HG02840 (cell line): ENCODE measurements at regions not wholly inside any gene's neighbourhood (a gene's known extent, or its start where the extent isn't known, plus 50 kb on each side); places are given as distances from the start of the nearest gene placed in this dataset.
"Not testable (repeated sequence)": the region's sequence is repeated elsewhere in the genome, so short reads cannot be mapped to it uniquely, and the experiment has no call there.

Source experiments
- ATAC-seq: cut with Tn5 transposase; IDR thresholded peaks from one replicate; pipeline ENCODE4 v1.9.1; 2021; ENCODE audit warnings: mild to moderate bottlenecking, moderate library complexity, moderate number of reproducible peaks; ENCODE audit not compliant: unreplicated experiment, low FRiP score

DNA sequence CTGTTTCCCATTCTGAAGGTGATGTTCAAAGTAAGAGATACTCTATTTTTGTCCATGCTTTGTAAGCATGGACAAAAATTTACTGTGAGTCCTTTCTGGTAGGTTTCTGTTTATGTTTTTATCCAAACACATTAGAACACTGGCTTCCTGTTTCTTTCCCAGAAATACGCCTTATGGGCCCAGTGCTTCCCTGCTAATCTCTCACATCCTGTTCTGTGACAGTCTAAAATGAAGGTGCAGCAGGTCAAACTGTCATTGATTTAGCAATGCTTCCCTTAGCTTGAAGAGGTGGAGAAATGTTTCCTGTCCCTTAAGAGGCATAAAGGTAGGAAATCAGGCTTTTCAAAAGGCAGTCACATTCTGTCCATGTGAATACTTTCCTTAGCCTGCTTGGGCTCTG, 305.6 kb downstream of the RPS29 start:
- ATAC-seq = no peak

DNA sequence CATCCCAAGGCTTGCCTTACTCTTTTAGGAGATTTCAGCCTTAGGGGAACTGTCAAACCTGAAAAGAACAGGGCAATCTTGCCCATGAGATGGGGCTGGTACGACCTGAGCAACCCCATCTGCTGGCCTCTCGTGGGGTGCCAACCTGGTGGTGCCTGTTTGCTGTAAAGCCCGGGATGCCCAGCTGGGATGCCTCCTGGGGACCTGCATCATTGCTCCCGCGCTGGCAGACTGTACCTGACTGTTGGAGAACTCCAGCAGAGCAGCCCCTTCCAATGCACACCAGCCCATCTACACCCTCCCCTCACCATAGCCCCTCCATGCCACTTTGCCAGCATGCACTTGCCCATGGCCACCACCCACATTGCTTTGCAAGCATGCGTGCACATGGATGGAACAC, 335.7 kb downstream of the RPS29 start:
- ATAC-seq = no peak

DNA sequence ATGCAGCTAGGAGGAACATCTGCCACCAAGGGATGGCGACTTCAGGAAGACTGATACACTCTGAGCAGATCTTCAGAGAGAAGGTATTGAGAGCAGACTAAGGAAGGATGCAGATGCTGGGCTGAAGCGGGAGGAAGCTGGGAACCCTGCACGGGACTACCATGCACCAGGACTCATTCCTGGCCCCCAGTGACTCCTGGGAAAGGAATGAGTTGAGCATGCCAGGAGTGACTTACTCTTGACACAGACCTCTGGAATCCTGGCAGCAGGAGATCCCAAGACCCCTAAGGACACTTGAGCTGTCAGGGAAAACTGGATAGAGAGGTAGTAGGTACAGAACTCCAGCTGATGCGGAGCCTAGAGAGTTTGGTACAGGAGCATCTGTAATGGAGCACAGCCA, 336.1 kb downstream of the RPS29 start:
- no peak for ATAC-seq

DNA sequence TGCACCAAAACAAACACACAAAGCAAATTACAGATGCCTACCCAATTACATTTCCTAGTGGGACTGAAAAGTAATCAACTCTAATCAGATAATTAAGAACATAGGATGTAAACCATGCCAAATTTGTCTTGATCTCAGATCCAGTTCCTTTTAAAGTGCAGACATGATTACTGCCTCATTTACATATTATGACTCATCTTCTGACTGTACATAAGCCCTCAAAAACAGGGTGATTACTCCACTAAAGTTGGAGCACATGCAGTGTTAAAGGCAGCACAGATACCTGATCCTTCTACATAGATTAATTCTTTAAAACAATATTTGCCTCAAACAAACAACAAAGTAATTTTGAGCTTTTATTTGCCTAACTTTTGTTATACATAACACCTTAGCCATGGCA, 337.2 kb downstream of the RPS29 start:
- no peak for ATAC-seq

DNA sequence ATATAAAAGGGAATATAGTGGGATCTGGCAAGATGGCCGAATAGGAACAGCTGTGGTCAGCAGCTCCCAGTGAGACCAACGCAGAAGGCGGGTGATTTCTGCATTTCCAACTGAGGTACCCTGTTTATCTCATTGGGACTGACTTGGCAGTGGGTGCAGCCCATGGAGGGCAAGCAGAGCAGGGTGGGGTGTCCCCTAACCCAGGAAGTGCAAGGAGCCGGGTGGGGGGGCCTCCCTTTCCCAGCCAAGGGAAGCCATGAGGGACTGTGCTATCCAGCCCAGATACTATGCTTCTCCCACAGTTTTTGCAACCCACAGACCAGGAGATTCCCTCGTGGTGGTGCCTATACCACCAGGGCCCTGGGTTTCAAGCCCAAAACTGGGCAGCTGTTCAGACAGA, 342.4 kb downstream of the RPS29 start:
- ATAC-seq = not testable (repeated sequence)

DNA sequence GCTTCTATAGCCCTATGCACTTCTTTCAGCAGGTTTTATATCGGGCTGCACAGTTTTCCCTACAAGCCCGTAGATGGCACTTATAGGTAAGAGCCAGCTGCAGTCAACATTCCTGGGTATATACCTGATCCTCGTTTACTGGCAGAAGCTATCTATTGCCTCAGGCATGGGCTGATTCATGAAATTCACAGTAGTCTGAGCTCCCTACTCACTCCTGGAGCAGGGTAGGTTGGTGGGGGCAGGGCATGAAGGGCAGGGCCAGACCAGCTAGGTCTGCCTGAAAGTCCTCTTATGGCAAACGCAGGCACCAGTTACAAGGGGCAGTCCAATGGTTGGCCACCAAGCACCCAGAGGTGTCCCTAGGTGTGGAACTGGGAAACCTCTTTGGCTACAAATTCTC, 345.8 kb downstream of the RPS29 start:
- ATAC-seq = no peak

DNA sequence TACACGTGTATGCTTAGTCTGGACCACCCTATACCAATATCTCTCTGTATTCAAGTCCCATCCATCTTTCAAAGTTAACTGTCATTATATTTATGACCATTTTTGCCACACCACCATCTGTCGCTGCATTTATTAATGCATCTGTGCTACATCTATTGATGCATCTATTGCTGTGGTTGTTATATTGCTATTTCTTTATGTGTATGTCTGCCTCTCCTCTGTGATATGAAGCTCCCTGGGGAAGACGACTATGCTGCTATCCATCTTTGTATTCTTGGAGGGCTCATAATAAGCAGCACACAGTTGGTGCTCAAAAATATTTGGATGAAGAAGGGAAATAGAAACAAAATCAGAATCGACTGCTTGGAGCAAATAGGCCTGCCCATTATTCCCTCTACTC, 357.6 kb downstream of the RPS29 start:
- ATAC-seq = no peak

DNA sequence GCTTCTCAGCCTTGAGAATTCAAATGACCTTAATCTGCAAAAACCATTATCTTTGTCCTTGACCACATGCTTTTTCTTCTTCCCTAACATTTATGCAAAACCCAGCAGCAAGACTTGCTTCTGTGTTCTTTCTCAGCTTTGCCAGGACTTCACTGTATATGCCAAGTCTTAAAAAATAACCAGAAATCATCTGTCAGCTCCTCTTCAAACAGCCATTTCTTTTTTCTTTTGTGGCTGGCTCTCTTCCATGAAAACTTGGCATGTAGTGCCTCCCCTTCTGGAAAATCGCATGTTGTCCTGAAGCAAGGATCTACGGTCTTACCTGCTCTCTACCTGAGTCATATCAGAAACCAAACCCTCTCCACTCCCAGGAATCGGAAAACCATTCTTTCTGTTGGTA, 364.9 kb downstream of the RPS29 start:
- ATAC-seq = no peak

DNA sequence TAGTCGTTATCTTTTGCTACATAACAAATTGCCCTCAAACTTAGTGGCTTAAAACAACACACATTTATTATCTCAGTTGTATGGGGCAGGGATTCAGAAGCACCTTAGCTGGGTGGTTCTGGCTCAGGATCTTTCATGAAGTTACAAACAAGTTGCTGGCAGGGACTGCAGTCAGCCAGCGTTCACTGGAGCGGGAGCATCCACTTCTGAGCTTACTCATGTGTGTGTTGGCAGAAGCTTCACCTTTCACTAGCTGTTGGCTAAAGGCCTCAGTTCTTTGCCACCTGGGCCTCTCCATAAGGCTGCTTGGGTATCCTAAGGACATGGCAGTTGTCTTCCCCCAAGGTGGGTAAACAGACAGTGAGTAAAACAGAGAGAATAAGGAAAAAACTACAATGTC, 365.7 kb downstream of the RPS29 start:
- ATAC-seq = no peak

DNA sequence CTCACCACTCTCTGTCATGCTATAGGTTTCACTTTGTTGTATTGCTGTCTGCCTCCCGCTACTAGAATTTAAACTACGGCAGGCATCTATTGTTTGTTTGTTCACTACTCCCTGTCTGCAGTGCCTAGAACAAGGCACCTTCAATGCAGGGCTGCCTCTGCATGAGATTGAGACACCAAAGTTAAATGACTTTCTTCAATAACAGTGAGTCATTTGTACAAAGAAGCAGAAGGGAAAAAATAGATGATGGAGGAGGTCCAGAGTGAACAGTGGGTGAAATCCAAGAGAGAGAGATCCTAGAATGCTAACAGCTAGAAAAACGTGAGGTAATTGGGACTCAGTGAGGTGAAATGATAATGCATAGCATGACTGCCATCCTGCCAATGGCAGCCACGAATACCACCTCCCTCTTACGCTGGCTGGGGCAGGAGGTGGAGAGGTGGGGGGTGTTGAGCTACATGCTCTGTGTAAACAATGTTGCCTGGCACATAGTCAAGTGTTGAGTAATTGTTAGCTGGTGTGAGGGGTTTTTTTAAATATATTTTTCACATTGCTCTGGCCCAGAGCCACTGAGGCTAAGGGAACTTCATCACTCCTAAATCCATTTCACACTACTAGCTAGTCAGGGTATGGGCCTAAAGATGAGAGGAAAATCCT, 367.6 kb downstream of the RPS29 start:
- ATAC-seq = no peak

DNA sequence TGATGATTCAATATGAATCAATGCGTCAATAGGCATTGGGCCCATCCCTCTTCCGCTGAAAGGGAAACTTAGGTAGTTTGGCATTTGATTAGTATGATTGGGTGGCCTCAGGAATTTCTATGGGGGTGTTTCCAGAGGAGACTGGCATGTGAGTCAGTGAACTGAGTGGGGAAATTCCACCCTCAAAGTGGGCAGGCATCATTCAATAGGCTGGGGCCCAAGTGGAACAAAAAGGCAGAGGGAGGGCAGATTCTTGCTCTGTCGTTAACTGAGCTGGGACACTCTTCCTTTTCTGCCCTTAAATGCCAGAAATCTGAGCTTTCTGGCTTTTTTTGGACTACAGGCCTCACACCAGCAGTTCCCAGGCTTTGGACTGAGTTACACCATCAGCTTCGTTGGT, 373.5 kb downstream of the RPS29 start:
- no peak for ATAC-seq

DNA sequence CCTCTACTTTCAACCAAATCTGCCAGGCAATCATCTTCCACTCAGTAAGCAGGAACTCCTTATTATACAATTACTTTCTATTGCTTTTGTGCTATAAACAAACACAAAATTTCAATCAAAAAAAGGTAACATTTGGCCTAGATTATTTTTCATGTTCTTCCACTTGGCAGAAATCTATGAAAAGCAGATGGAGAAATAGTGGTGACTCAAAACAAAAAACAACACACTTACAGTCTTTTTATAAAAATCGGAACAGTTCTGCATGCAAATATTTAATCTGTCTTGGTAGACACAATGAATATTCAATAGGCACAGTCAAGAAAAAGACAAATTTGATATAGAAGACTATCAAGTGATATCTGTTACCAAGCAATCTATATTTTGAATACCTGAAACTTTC, 376.8 kb downstream of the RPS29 start:
- ATAC-seq = no peak

DNA sequence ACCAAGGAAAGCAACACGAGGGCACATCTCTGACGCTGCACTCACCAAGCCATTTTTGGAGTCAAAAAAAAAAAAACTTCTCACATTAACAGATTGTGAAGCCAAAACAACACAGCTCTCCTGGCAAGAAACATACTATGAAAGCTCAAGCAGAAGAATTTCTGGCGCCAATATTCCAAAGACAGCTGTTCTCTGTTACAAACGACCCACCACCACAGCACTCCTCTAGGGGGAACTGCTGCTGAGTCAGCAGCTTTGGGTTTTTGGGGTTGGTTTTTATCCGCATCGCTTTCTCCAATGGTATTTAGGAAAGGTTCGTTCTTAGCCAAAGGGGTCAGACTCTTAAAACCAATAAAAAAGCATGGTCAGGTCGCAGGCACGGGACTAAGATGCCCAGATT, 379.4 kb downstream of the RPS29 start:
- no peak for ATAC-seq

DNA sequence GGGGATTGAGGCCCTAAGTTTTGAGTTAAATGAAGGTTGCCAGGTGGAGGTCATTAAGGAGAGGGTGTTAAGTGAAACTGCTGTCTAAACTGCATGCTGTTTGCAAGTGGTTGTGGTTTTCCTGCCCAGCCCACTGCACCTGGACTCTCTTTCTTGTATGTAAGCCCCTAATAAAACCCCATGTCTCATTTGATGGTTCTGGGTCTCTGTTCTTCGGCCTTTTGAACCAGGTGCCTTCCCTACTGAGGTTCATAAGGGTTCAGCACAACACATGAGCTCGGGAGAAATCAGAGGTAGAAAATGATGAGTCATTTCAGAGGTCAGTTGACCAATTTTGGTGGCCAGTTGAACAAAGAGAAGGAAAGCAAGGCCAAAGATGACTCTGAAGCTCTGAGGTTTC, 382.5 kb downstream of the RPS29 start:
- no peak for ATAC-seq

DNA sequence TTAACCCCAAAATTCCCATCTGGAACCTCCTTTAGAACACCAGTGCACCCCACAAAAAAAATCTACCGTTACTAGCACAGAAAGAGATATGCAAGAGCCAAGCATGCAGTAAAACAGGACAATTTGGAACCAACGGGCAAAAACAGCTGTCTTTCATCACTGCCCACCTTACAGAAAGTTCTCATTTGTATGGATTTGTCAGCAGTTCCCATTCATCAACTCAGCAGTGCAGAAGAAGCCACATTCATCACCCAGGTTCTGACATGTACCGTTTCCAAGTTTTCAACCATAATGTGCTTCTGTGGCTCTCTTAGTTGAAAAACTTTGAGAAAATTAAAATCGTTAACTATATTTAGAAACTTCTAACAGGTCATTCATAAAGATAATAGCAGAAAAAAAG, 387.0 kb downstream of the RPS29 start:
- ATAC-seq = no peak

DNA sequence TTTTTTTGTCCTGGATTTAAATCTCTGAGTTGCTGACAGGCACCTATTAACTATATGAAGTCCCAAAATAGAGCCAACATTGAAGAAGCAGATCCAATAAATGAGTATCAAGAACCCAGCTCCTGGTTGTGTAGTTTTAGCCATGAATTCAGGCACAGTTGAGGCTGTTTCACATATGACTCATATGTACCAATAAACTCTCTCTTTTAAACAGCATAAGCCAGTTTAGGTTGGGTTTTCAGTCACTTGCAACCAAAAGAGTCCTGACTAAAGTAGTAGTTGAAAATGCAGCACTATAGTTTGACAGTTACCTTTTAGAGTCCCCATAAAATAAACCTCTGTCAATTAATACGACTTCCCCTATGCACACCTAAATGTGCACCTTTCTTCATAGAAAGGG, 389.9 kb downstream of the RPS29 start:
- ATAC-seq = no peak

DNA sequence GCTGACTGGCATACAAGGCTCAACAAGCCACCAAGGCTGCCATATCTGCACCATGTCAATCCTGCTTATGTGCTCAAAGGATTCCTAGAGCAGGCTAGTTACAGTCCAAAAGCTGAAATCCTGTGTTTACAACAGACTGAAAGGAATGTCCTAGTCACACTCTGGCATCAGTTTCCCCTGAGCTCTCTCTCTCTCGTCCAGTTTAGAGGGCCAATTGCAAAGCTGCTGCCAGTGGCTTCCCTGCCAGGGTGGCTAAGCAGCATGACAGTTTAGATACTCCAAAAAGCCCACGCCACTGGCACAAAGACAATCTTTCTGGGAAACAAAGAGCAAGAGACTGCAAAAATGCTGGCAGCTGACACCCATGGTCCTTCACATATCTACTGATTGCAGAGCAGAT, 392.1 kb downstream of the RPS29 start:
- ATAC-seq = no peak

DNA sequence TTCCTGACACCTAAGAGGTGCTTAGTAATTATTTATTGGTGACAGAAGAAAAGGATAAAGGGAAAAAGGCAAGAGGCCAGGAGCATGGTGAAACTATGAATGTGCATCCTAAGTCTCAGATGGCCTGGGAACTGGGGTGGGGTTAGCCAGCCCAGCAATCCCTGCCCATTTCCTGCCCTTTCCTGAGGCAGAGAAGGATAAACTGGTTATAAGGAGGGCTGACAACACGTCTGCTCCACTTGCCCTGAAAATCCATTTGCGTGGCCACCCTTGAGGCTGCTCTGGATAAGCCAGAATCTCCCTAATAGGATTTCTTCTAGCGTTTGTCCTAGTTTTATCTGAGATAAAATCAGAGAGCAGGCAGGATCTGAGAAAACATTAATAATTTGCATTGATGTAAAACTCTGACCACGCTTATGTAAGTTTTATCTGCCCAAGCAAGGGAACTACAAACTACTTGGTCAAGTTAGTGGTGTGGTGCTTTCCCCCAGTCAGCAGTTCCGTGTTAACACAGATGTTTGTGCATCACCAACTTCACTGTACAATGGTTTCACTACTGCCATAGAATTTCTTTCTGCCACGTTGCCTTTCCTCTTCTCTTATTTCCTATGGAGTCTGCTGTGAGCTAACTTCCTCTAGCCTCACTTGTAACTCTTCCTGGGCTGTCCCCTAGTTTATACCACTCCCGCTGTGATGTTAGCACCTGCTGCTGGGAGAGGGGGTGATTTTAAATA, 392.7 kb downstream of the RPS29 start:
- no peak for ATAC-seq

DNA sequence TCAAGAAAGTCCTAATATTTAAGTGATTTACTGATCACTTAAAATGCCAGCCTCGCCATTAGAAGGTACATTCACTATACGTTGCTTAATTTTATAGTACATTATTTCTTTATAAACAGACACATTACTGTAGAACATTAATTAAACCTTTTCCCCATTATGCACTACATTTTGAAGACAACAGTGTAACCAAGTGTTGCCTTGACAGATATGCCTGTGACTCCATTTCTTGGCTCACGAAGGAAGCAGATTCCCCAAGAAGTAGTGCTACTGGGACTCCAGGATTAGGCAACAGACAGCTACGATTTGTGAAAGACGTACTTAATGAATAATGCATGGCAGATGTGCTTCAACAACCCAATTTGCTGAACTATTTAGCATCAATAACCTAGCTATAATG, 394.8 kb downstream of the RPS29 start:
- no peak for ATAC-seq

DNA sequence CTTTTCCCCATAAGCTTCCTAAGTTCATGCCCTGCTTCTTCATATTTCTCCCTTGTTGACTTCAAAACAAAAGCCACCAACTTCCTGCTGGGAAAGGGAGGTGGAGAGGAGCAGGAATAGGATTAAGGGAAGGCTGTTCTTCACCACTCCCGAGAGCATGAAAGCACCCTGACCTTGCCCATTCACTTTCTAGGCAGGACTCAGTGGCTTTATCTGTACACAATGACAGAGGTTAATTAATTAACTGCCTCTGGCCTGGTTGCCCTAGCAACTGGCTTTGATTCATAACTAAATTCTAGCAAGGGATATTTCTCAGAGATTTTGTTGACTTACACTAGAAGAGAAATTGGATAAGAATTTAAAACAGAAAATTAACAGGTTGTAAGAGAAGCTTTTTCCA, 396.8 kb downstream of the RPS29 start:
- ATAC-seq = no peak

DNA sequence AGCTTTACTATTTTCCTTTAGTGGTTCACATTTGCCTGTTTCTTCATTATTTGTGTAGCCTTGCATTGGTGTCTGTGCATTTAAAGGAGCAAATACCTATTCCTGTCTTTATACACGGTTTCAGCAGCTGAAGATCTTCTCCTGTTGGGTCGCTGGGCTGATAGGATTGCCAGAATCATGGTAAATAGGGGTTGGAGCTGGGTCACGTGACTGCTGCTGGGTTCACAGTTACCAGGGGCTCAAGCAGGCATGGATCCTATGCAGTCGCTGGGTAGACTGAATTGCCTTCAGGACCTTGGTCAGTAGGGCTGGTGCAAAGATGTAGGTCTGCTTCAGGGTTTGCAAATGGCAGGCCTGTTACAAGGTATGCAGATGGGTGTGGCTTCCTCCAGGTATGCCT, 398.4 kb downstream of the RPS29 start:
- ATAC-seq = no peak

DNA sequence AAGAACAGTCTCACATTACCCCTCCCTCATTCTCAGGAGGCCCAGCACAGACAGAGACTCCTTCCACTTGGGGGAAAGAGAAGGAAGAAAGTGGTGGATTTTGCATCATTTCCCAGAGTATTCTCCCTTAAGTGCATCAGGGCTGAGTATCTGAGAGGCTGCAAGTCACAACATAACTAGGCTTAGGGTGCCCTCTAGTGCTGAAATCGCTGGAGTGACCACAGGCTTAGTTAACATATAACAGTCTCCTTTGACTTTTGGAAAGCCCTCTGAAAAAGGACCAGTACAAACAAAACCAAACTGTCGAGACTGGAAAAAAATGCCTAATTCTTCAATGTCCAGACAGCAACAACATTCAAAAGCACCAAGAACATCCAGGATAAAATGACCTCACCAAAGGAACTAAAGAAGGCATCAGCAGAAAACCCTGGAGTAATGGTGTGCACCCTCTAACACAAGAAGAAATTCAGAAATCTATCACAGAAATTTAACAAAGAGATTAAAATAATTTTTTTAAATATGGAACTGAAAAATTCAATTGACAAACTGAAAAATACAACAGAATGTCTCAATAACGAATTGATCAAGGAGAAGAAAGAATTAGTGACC, 412.3 kb downstream of the RPS29 start:
- ATAC-seq = peak; percentile 93
